CD4-positive, alpha-beta T cell treated with Interleukin-4 for 1 hour (primary cell): ENCODE measurements at regions not wholly inside any gene's neighbourhood (a gene's known extent, or its start where the extent isn't known, plus 50 kb on each side); places are given as distances from the start of the nearest gene placed in this dataset.

Experiments used
- DNase-seq, 2 donors: peaks; one replicate each; pipeline ENCODE4 v3.0.0-alpha.2; 2020 to 2022

GRCh38 chr5:88984040-88984439, 101.1 kb upstream of the MEF2C start:
- DNase-seq = no peak

DNA sequence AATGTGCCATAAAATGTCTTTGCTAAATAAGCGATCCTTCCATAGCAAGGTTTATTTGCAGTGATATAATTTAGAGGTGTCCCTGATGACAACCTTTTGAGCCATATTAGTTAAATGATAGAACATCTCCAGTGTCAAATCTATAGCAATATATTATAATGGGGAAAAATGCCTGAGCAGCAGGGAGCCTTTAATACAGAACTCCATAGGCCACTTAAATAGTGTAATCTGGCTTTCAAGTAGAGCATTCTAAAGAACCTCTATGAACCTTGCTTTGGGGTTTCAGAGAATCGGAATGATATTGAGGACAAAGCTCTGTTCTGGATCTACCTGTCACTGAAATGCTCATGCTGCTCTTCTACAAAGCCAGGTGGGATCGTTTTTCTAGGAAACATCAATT, 96.7 kb upstream of the MEF2C start:
- no peak for DNase-seq

DNA sequence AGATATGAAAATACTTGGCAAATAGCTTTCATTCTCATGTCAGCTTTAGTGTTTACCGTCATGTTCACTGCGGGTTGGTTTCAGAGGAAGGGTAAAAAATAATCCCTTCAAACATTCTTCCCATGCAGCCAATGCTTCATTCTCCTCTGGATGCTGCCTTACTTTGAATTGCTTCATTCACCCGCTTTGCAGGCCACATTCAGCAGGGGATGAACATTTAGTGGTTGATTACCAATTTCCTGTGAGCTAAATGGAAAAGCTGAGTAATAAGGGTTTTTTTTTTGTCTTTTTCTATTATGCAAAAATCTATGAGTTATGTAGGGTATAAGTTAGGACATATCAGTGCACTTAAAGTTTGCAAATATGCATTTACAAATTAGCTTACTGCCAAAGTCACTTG, 96.3 kb upstream of the MEF2C start:
- DNase-seq = no peak

GRCh38 chr5:88976914-88977313, 93.9 kb upstream of the MEF2C start:
- DNase-seq = no peak

GRCh38 chr5:88967633-88968585, 84.9 kb upstream of the MEF2C start:
- DNase-seq = no peak

- DNase-seq = no peak
These were observed 81.8 kb upstream of the MEF2C start for GRCh38 chr5:88964831-88965230.

- no peak for DNase-seq
These were observed 74.0 kb upstream of the MEF2C start for GRCh38 chr5:88957013-88957412.

DNA sequence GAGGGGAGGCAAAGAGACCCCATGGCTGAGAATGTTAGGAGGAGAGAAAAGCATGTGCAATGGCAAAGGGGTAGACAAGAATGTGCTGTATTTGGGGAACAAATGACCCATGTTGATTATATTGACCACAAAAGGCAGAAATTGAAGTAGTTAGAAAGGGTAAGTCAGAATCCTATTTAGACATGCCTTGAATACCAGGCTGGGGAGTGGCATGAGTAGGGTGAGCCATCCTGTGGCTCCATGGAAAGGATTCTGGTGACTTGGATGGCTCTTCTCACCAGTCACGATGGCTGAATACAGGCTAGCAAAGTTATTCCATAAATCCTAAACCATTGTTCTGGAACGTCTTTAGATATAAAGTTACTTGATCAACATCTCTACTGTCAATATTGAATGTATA, 73.4 kb upstream of the MEF2C start:
- no peak for DNase-seq

DNA sequence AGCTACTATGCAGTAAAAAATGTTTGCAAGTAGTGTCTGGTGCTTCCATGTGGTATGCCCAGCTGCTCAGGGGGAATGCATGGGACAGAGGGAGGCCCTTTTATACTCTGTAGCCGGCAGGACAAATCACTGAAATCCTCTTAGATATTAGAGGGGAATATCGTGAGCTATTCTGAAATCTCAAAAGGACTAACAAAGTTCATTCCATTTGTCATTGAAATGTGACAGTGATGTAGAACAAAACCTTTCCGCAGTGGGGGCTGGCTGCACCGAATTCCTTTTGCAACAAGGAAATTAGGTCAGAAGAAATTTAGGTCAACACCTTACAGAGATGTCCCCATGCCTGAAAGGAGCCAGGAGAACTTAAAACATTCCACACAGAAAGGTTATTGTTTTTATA, 72.4 kb upstream of the MEF2C start:
- no peak for DNase-seq

GRCh38 chr5:88954511-88954910, 71.5 kb upstream of the MEF2C start:
- no peak for DNase-seq

GRCh38 chr5:88952996-88953643, 70.1 kb upstream of the MEF2C start:
- DNase-seq = no peak

DNA sequence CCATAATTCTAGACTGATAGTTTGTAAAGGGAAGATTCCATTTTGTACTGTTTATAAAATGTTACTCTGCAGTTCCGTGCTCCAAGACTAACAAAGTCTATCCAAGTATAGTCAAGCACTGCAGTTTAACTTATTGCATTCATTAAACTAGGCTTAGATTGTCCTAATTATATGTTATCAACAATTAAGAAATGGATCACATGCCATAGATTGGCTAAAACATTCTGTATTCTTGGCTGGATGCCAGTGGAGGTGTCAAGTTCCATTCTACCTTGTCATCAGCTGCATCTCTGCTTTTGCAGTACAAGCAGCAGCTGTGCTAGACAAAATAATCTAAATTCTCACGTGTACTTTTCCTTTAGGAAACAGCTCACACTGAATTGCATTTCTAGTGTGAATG, 69.4 kb upstream of the MEF2C start:
- no peak for DNase-seq

- DNase-seq = no peak
These were observed 68.5 kb upstream of the MEF2C start for GRCh38 chr5:88951457-88951856.

DNA sequence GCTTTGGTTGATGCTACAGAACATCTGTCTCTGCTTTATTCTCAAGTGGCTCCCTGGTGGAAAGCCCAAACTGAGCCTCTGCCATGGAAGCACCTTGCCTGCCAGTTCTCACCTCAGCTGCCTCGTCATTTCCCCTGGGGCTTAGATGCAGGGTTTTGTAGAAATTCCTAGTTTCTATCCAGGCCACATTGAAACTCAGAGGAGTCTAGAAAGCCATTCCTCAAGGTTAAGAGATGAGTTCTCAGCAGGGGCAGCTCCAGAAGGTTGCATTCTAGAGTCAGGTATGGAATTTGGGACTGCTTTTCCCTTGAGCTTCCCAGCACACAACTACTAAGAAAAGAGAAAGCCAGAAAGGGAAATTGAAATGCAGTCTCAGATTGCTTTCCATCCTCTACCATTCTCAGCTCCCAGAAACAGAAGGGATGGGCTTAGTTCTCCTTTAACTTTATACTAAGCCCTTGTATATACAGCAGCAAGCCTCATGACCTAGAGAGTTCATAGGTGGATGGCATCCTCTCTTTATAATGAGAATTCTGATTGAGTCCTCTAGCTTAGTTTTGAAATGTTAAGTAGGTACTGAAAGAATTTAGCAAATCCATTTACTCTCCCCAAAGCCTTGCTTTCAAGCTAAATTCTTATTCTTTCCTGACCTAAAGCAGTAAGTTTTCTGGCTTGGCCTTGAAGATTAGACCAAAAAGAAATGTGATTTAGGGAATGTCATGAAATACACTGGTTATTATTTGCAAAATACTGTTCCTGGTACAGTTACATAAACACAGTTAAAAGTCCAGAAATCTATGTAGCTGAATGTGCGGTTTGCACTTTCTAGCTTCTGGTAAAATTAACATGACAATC, 66.0 kb upstream of the MEF2C start:
- no peak for DNase-seq

- DNase-seq = no peak
These were observed 62.0 kb upstream of the MEF2C start for GRCh38 chr5:88944751-88945531.

DNA sequence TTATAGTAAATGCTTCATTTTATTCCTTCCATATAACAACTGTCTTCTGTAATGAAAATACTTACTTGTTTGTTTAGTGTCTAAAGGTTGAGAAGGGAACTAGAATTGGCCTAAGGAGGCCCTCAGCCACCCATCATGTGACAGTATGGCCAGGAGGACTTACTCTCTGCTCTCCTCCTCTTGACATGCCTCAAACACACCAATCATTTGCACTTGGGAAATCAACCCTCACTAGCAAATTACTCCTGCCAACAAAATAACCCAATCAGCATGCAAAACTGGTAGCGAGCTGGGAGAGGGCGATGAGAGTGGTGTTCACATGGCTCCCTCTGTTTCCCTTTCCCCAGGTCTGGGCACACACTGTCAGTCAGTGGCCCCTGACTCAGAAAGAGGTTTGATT, 58.6 kb upstream of the MEF2C start:
- DNase-seq = no peak

DNA sequence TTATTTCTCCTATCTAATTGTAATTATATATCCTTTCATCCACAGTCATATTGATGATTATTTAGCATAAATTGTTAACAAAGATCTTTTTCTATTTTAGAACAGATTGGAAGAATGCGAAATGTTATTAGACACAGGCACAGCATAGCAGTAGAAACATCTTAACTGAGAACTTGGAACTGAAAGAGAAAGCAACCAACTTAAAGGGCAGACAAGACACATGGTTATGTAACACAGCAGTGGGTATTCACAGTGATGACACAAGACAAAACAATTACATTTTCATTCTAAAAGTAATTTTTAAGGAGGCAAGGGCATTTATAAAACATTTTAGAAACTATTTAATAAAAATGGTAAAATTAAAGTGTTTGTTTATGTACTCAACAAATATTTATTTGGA, 57.7 kb upstream of the MEF2C start:
- no peak for DNase-seq

GRCh38 chr5:88939300-88939699, 56.3 kb upstream of the MEF2C start:
- DNase-seq = no peak

DNA sequence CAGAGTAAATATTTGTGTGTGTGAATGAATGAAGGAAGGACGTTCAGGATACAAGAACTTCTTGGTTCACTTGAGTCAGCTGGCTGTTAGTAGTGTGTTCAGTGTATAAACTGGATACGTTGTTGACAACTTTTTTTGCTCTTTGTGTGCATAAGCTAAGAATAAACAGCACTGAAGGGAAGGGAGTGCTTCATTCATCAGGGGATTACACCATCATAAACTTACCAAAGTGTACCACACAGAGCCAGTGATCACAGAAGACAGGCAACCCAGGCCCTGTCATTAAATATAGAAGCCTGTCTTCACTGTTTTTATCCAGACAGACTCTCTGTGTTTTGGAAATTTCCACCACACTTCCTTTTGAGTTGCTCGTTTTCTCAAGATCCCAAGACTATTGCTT, 55.5 kb upstream of the MEF2C start:
- no peak for DNase-seq

DNA sequence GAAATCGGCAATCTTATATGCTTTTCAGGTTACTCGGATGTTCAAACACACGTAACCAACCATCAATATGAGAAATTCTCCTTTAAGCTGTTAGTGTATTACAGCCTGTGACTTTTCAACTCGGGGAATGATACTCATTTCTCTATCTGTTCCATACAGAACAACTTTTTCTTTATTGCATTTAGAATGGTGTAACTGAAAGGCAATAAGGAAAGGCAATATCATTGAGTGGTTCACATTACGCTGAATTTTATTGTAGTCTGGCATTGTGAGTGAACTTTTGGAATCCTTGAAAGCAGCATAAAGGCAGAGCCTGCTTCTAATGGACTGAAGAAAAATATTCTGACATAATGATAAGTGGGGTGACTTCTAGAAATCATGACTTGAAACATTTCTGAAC, 54.4 kb upstream of the MEF2C start:
- no peak for DNase-seq

GRCh38 chr5:88934439-88934838, 51.5 kb upstream of the MEF2C start:
- DNase-seq = no peak
